ENCODE measurements at regions not wholly inside any gene's neighbourhood (a gene's known extent, or its start where the extent isn't known, plus 50 kb on each side); places are given as distances from the start of the nearest gene placed in this dataset.

DNA sequence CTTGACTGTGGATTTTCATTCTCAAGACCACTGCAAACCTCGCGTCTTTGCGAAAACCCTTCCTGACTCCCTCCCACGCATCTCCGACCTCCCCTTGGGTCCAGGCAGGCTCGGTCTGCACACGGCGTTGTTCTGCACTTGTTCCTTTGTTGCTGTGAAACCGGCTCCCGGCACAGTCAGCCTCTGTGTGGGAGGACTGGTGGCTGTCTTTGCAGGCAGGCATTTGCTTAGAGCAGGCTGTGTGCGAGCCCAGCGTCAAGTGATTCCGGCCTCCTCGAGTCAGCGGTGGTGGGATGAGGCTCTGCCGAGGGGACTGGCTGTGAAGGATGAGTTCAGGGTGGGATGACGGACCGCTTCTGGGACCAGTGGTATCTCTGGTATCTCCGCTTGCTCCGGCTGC lies 102.6 kb upstream of the ROPN1 start:
- TF ChIP-seq, protein P1, sequence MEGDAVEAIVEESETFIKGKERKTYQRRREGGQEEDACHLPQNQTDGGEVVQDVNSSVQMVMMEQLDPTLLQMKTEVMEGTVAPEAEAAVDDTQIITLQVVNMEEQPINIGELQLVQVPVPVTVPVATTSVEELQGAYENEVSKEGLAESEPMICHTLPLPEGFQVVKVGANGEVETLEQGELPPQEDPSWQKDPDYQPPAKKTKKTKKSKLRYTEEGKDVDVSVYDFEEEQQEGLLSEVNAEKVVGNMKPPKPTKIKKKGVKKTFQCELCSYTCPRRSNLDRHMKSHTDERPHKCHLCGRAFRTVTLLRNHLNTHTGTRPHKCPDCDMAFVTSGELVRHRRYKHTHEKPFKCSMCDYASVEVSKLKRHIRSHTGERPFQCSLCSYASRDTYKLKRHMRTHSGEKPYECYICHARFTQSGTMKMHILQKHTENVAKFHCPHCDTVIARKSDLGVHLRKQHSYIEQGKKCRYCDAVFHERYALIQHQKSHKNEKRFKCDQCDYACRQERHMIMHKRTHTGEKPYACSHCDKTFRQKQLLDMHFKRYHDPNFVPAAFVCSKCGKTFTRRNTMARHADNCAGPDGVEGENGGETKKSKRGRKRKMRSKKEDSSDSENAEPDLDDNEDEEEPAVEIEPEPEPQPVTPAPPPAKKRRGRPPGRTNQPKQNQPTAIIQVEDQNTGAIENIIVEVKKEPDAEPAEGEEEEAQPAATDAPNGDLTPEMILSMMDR (IDR thresholded peaks at IDR 0.05; ENCODE audit: low read depth, low read length, poor library complexity, severe bottlenecking) = no peak
- TF ChIP-seq EZH2phosphoT487 (IDR thresholded peaks at IDR 0.05; ENCODE audit: borderline replicate concordance, low read length) = no peak

All from DOHH2 (cell line).